ENCODE measurements at regions not wholly inside any gene's neighbourhood (a gene's known extent, or its start where the extent isn't known, plus 50 kb on each side); places are given as distances from the start of the nearest gene placed in this dataset.
"Not testable (repeated sequence)": the region's sequence is repeated elsewhere in the genome, so short reads cannot be mapped to it uniquely, and the experiment has no call there.

- DNase-seq (ENCODE audit: low spot score): no peak
These were observed 227.2 kb downstream of the PTGER3 start for GRCh38 chr1:70820396-70820795.

GRCh38 chr1:70820995-70821394 lies 226.6 kb downstream of the PTGER3 start:
- DNase-seq (ENCODE audit: low spot score): no peak

GRCh38 chr1:70826428-70826827 lies 221.2 kb downstream of the PTGER3 start:
- no peak for DNase-seq (ENCODE audit: low spot score)

- no peak for DNase-seq (ENCODE audit: low spot score)
These were observed 220.6 kb downstream of the PTGER3 start for GRCh38 chr1:70827030-70827429.

GRCh38 chr1:70828177-70828576 lies 219.4 kb downstream of the PTGER3 start:
- no peak for DNase-seq (ENCODE audit: low spot score)

- not testable (repeated sequence) for DNase-seq (ENCODE audit: low spot score)
These were observed 213.3 kb downstream of the PTGER3 start for GRCh38 chr1:70834365-70834764.

GRCh38 chr1:70836456-70836855 lies 211.2 kb downstream of the PTGER3 start:
- no peak for DNase-seq (ENCODE audit: low spot score)

- no peak for DNase-seq (ENCODE audit: low spot score)
These were observed 207.2 kb downstream of the PTGER3 start for GRCh38 chr1:70840260-70840953.

GRCh38 chr1:70842562-70842961 lies 205.1 kb downstream of the PTGER3 start:
- DNase-seq (ENCODE audit: low spot score): no peak

- no peak for DNase-seq (ENCODE audit: low spot score)
These were observed 204.2 kb downstream of the PTGER3 start for GRCh38 chr1:70843452-70843851.

GRCh38 chr1:70847013-70847412 lies 200.6 kb downstream of the PTGER3 start:
- no peak for DNase-seq (ENCODE audit: low spot score)

- no peak for DNase-seq (ENCODE audit: low spot score)
These were observed 192.4 kb downstream of the PTGER3 start for GRCh38 chr1:70855203-70855602.

- DNase-seq (ENCODE audit: low spot score): no peak
These were observed 191.4 kb downstream of the PTGER3 start for GRCh38 chr1:70856201-70856600.

GRCh38 chr1:70863239-70863638 lies 184.4 kb downstream of the PTGER3 start:
- no peak for DNase-seq (ENCODE audit: low spot score)

GRCh38 chr1:70864302-70864701 lies 183.3 kb downstream of the PTGER3 start:
- no peak for DNase-seq (ENCODE audit: low spot score)

GRCh38 chr1:70866542-70867264 lies 180.9 kb downstream of the PTGER3 start:
- no peak for DNase-seq (ENCODE audit: low spot score)

GRCh38 chr1:70871790-70872189 lies 175.8 kb downstream of the PTGER3 start:
- no peak for DNase-seq (ENCODE audit: low spot score)

GRCh38 chr1:70874063-70874462 lies 173.6 kb downstream of the PTGER3 start:
- DNase-seq (ENCODE audit: low spot score): no peak

- no peak for DNase-seq (ENCODE audit: low spot score)
These were observed 172.8 kb downstream of the PTGER3 start for GRCh38 chr1:70874818-70875217.

GRCh38 chr1:70877343-70877742 lies 170.3 kb downstream of the PTGER3 start:
- no peak for DNase-seq (ENCODE audit: low spot score)

- no peak for DNase-seq (ENCODE audit: low spot score)
These were observed 159.7 kb downstream of the PTGER3 start for GRCh38 chr1:70887936-70888335.

GRCh38 chr1:70888722-70889121 lies 158.9 kb downstream of the PTGER3 start:
- no peak for DNase-seq (ENCODE audit: low spot score)

GRCh38 chr1:70890408-70890807 lies 157.2 kb downstream of the PTGER3 start:
- no peak for DNase-seq (ENCODE audit: low spot score)

Measured in germinal center (tissue), 1 donor.